Breast epithelium (tissue), 3 donors: ENCODE measurements at regions not wholly inside any gene's neighbourhood (a gene's known extent, or its start where the extent isn't known, plus 50 kb on each side); places are given as distances from the start of the nearest gene placed in this dataset.

ENCODE experiments used
- CTCF ChIP-seq, 3 donors: fragments of 450-650 bp; IDR thresholded peaks; one replicate each; pipeline ENCODE4 v1.5.1; 2016 to 2017; ENCODE audit warnings: antibody characterized with exemption in 3 of 3, mild to moderate bottlenecking in 3 of 3, moderate library complexity in 3 of 3
- POLR2AphosphoS5 ChIP-seq, 3 donors: sonication (generic); formaldehyde crosslinking; IDR thresholded peaks; one replicate each; pipeline ENCODE4 v1.6.1; 2017; ENCODE audit warnings: antibody characterized with exemption in 3 of 3

GRCh38 chr18:53971331-53971730 is 253.1 kb downstream of the MBD2 start:
- no peak for TF ChIP-seq CTCF (IDR thresholded peaks at IDR 0.05)
- no peak for TF ChIP-seq POLR2AphosphoS5 (IDR thresholded peaks at IDR 0.05)
